ENCODE measurements at regions not wholly inside any gene's neighbourhood (a gene's known extent, or its start where the extent isn't known, plus 50 kb on each side); places are given as distances from the start of the nearest gene placed in this dataset.

DNA sequence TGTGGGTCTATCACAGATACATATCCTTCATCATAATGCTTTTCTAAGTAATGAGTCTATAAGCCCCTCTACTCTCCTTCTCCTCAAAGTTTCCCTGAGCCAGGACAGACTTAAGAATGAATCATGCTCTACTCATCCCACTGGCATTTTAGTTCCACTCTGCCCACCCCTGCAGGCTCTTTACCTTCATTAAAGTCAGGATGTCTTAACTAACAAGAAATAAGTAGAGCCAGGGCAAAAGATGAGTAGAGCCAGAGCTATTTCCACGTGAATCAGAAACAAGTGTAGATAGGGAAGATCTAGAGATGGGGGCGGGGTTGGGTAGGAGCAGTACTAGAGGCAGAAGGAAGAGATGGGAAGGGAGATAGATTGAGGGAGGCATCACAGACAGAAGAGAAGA is 790.5 kb downstream of the RNF144A start:
- TF ChIP-seq, protein P1, sequence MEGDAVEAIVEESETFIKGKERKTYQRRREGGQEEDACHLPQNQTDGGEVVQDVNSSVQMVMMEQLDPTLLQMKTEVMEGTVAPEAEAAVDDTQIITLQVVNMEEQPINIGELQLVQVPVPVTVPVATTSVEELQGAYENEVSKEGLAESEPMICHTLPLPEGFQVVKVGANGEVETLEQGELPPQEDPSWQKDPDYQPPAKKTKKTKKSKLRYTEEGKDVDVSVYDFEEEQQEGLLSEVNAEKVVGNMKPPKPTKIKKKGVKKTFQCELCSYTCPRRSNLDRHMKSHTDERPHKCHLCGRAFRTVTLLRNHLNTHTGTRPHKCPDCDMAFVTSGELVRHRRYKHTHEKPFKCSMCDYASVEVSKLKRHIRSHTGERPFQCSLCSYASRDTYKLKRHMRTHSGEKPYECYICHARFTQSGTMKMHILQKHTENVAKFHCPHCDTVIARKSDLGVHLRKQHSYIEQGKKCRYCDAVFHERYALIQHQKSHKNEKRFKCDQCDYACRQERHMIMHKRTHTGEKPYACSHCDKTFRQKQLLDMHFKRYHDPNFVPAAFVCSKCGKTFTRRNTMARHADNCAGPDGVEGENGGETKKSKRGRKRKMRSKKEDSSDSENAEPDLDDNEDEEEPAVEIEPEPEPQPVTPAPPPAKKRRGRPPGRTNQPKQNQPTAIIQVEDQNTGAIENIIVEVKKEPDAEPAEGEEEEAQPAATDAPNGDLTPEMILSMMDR (conservative IDR thresholded peaks at IDR 0.05; ENCODE audit: control insufficient read depth, insufficient read depth, low read depth, low read length), result no peak
- peak; percentile 72 for DNase-seq (ENCODE audit: low read depth)
- H3K4me3 ChIP-seq (ENCODE audit: control insufficient read depth, low read depth, low read length), result no peak overlapping the region

DNA sequence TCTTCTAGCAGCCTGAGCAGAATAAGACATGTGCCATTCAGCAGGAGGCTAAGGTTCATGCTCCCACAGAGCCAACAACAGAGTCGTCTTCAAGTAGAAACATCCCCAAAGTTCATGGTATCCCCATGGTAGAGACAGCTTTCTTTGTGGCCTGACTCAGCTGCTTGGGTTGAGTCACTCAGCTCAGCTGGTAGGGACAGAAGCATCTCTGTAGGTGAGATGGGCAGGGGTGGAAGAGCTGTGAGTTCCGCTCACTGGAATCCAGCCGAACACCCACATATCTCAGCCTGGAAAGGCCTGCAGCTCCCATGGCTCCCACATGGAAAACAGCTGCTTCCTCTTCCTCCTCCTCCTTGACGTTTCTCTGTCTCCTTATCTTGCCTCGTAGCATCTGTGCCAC is 792.7 kb downstream of the RNF144A start:
- peak; percentile 83 for DNase-seq (ENCODE audit: low read depth)
- H3K4me3 ChIP-seq (ENCODE audit: control insufficient read depth, low read depth, low read length), result no peak overlapping the region
- TF ChIP-seq, protein P1 (conservative IDR thresholded peaks at IDR 0.05; ENCODE audit: control insufficient read depth, insufficient read depth, low read depth, low read length), result no peak

DNA sequence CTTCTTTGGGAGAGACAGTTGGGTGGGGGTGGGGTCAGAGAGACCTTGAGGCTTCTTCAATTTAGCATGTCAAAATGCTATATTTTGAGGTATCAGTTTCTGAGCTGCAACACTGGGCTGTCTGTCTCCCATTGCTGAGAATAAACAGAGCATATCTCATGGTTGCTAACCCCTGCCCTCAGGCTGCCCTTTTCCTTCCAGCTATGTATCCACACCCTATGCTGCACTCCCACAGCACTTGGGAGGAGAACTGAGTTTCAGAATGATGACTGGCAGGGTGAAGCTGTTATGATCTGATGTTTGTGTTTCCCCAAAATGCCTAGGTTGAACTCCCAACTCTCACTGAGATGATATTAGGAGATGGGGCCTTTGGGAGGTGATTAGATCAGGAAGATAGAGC is 794.0 kb downstream of the RNF144A start:
- H3K4me3 ChIP-seq (ENCODE audit: control insufficient read depth, low read depth, low read length), result no peak overlapping the region
- no peak for DNase-seq (ENCODE audit: low read depth)
- TF ChIP-seq, protein P1 (conservative IDR thresholded peaks at IDR 0.05; ENCODE audit: control insufficient read depth, insufficient read depth, low read depth, low read length), result no peak

DNA sequence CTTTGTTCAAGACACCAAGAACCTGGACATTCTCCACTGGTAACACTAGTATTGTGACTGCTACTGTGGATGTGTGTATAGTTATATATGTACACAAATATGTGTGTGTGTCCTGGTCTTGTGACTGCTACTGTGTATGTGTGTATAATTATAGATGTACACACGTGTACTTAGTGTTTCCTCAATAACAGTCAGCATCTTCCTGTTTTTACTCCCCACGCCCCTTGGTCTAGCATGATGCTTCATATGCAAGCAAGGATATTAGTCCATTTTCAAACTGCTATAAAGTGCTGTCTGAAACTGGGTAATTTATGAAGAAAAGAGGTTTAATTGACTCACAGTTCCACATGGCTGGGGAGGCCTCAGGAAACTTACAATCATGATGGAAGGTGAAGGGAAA is 802.7 kb downstream of the RNF144A start:
- TF ChIP-seq, protein P1 (conservative IDR thresholded peaks at IDR 0.05; ENCODE audit: control insufficient read depth, insufficient read depth, low read depth, low read length), result no peak
- no peak for DNase-seq (ENCODE audit: low read depth)
- H3K4me3 ChIP-seq (ENCODE audit: control insufficient read depth, low read depth, low read length), result no peak overlapping the region

DNA sequence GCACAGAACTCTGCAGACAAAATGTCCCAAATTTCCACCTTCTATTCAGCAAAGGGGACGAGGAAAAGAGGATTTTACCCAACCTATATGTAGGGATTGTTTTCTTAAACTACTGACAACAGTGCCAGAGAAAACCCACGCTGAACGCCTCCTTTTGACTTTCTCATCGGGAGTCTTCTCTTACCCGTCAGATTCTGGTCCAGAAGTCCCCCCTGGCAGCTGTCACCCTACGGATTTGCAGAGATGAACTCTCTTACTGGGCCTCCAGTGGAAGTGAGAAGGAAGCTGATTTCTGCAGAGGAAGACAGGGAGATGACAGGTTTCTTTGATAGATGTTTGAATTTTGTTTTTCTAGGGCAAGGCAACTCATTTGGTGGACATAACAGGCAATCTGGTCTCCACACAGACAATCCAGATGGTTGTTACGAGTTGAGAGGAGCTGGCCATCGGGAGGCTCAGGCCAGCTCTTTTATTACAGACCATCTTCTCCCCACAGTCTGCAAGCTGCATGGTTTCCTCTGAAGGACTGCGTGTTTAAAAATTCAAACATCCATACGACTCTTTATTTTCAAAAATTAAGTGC is 804.3 kb downstream of the RNF144A start:
- peak; percentile 6 for DNase-seq (ENCODE audit: low read depth)
- H3K4me3 ChIP-seq (ENCODE audit: control insufficient read depth, low read depth, low read length), result no peak overlapping the region
- TF ChIP-seq, protein P1 (conservative IDR thresholded peaks at IDR 0.05; ENCODE audit: control insufficient read depth, insufficient read depth, low read depth, low read length), result no peak

DNA sequence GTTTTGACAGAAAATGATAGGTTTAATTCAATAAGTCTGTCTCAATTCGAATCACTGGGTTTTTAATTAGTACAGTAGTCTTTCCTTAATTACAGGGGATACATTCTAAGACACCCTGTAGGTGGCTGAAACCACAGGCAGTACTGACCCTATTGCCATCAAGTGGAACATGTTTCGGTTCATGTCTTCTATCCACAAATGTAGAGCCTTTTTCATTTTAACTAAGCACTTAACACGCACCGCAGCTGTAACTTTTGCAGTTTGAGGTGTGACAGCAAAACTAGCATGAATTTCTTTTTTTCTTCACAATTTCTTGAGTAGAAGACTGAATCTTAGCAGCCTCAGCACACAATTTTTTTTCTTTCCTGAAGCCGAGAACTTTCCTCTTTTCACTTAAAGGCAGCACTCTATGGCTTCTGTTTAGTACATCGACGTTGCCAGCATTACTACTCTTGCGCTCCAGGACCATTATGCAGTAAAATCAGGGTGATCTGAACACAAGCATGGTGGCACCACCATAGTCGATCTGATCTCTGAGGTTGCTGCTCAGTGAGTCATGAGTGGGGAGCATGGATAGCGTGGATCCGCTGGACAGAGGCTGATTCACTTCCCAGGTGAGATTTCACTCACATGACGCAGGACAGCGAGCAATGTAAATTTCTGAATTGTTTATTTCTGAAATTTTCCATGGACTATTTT is 805.1 kb downstream of the RNF144A start:
- TF ChIP-seq, protein P1 (conservative IDR thresholded peaks at IDR 0.05; ENCODE audit: control insufficient read depth, insufficient read depth, low read depth, low read length), result no peak
- DNase-seq (ENCODE audit: low read depth), result no peak
- no peak overlapping the region for H3K4me3 ChIP-seq (ENCODE audit: control insufficient read depth, low read depth, low read length)

Data from fibroblast of mammary gland (primary cell).